ENCODE measurements at regions not wholly inside any gene's neighbourhood (a gene's known extent, or its start where the extent isn't known, plus 50 kb on each side); places are given as distances from the start of the nearest gene placed in this dataset.

DNA sequence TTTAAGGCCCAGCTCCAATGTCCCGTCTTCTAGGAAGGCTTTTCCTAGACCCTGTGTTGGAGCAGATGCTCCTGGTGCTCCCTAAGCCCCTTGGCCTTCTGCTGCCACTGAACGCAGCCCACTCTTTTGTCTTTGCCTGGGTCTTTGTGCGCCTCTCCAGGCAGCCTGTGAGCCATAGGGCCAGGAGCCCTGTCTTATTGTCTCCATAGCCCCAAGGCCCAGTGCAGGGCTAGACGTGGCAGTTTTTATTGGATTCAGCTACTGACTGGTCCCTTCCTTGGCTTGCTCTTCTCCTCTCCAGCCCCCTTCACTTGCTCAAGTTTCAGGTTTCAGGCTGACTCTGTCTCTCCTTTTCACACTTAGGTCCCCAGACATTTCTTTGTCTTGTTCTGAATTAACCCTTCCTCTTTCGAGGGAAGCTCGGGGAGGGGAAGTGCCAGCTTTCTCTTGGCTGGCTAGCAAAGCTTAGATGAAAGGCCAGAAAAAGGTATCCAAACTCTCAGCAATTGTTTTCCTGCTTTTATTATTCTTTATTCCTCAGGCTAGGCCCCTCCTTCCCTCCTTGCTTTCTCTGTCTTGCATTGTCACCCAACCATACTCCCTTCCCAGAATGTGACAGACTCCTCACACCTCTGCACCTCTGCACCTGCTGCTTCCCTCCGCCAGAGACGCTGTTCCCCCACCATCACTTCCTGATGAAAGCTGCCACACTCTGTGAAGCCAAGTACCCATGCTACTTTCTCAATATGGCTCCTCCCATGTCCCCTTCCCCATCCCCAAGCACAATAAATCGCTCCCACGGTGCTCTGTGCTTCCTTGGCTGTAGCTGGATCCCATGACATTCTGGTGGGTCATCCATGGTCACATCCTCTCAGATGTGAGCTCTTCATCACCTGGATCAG lies 101.6 kb upstream of the CPEB4 start:
- Histone ChIP-seq H4K20me1 (replicated peaks in 1 of 2; ENCODE audit: control insufficient read depth in 1 of 2, insufficient read depth in 2 of 2, low read length in 2 of 2) (no peaks in the 10 kb centered on the region), H3K18ac (ENCODE audit: extremely low read depth, low read length) (peak overlapping the region; percentile 43; the same call in 1 of the 2 replicates), H4K5ac (ENCODE audit: insufficient read length, low read depth, low read length) (no peak overlapping the region), H2BK15ac (ENCODE audit: low read length) (peak overlapping the region; percentile 1), H2BK120ac (replicated peaks; ENCODE audit: low read depth, low read length) (no peak overlapping the region), H3K4me1 (replicated peaks in 1 of 4; ENCODE audit: control insufficient read depth in 3 of 4, insufficient read depth in 4 of 4, low read length in 3 of 4) (peaks cover 0 to 6% (median 0%) of the 10 kb centered on the region in 4 experiments; a peak in 3 of 7 replicates), H3K79me1 (ENCODE audit: low read depth, low read length) (no peaks in the 10 kb centered on the region), H2AFZ (ENCODE audit: low read length) (peak overlapping the region; percentile 75; the same call in 1 of the 2 replicates), H3K27ac (ENCODE audit: low read depth, low read length) (no peak overlapping the region), H2BK20ac (ENCODE audit: low read length) (peak overlapping the region; percentile 17; the same call in 1 of the 2 replicates), H2BK12ac (ENCODE audit: low read depth, low read length) (peak overlapping the region; percentile 42; the same call in 1 of the 2 replicates), H3K4me2 (ENCODE audit: insufficient read depth in 1 of 2, low read depth in 2 of 2, low read length in 2 of 2) (no peak overlapping the region), H3K23me2 (ENCODE audit: low read depth, low read length) (no peaks in the 10 kb centered on the region), H4K8ac (ENCODE audit: extremely low read depth, insufficient read depth, low read length) (no peak overlapping the region), H3K79me2 (ENCODE audit: control insufficient read depth in 1 of 2, insufficient read depth in 2 of 2, low read length in 2 of 2) (no peaks in the 10 kb centered on the region), H3K23ac (ENCODE audit: insufficient read length) (no peak overlapping the region), H3K4ac (replicated peaks; ENCODE audit: insufficient read length, low read depth, low read length) (no peak overlapping the region), H3K27me3 (replicated peaks in 1 of 4; ENCODE audit: control insufficient read depth in 3 of 4, extremely low read depth in 1 of 4, insufficient read depth in 3 of 4, low read length in 3 of 4) (peaks cover 0 to 2% (median 0%) of the 10 kb centered on the region in 4 experiments; a peak in 1 of 7 replicates), H2BK5ac (ENCODE audit: low read depth, low read length) (0 out of 2 replicates have a peak overlapping the region, but pooled peaks have one; percentile 2), H3K4me3 (ENCODE audit: extremely low read depth in 1 of 4, insufficient read depth in 2 of 4, low read depth in 3 of 4, low read length in 4 of 4) (no peak overlapping the region), H3K9me3 (ENCODE audit: insufficient read depth in 2 of 2, low read depth in 1 of 2, low read length in 1 of 2) (no peaks in the 10 kb centered on the region), H3K14ac (ENCODE audit: insufficient read length) (no peak overlapping the region), H3K36me3 (ENCODE audit: control insufficient read depth in 2 of 4, insufficient read depth in 4 of 4, low read length in 3 of 4) (no peaks in the 10 kb centered on the region), H3K9ac (replicated peaks in 1 of 4; ENCODE audit: extremely low read depth in 1 of 4, low read depth in 3 of 4, low read length in 3 of 4) (no peak overlapping the region; a peak in 1 of 7 replicates), H4K91ac (replicated peaks; ENCODE audit: insufficient read length, low read length) (peak overlapping the region; percentile 32), H3K56ac (replicated peaks; ENCODE audit: insufficient read length, low read depth, low read length) (no peak overlapping the region), H2AK5ac (ENCODE audit: low read depth, low read length) (no peak overlapping the region)
- FAIRE-seq (no peak), DNase-seq (ENCODE audit: low read depth in 1 of 2, low spot score in 2 of 2) (no peak)
- ChIA-PET POLR2A (ENCODE audit: partially characterized antibody) (interaction anchor here (0.6 to 2.3 kb wide), 3 partner anchors 11 to 59 kb away, joined by 3 to 8 read pairs (median 4); no protein-coding TSS in a partner anchor), CTCF (ENCODE audit: partially characterized antibody) (interaction anchor here (0.6 to 3.9 kb wide), 30 partner anchors 8 to 531 kb away, joined by 3 to 24 read pairs (median 3); partner anchors contain the start of gene BOD1)
- WGBS, 2 experiments (ENCODE audit: extremely low coverage in 1 of 2, insufficient coverage in 1 of 2, insufficient read length in 1 of 2, insufficient replicate concordance in 2 of 2, low coverage in 1 of 2, low lambda C conversion rate in 2 of 2, missing lambda C conversion rate in 1 of 2) = 87% methylated on average over 10 of the region's 10 CpGs; no CpG with 5 or more reads in 1 of the 2 experiments
- TF ChIP-seq, protein P1, sequence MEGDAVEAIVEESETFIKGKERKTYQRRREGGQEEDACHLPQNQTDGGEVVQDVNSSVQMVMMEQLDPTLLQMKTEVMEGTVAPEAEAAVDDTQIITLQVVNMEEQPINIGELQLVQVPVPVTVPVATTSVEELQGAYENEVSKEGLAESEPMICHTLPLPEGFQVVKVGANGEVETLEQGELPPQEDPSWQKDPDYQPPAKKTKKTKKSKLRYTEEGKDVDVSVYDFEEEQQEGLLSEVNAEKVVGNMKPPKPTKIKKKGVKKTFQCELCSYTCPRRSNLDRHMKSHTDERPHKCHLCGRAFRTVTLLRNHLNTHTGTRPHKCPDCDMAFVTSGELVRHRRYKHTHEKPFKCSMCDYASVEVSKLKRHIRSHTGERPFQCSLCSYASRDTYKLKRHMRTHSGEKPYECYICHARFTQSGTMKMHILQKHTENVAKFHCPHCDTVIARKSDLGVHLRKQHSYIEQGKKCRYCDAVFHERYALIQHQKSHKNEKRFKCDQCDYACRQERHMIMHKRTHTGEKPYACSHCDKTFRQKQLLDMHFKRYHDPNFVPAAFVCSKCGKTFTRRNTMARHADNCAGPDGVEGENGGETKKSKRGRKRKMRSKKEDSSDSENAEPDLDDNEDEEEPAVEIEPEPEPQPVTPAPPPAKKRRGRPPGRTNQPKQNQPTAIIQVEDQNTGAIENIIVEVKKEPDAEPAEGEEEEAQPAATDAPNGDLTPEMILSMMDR (IDR thresholded peaks at IDR 0.05; ENCODE audit: control extremely low read depth in 1 of 3, insufficient read depth in 1 of 3, low read depth in 1 of 3, low read length in 3 of 3) = peak; percentile 25 to 68 (median 64); a peak in 3 of 4 replicates
- no peak for TF ChIP-seq JUND (IDR thresholded peaks at IDR 0.05; ENCODE audit: low read length)
- no peak for TF ChIP-seq CBX5 (IDR thresholded peaks at IDR 0.05; ENCODE audit: low read depth, low read length)
- TF ChIP-seq, protein P2, sequence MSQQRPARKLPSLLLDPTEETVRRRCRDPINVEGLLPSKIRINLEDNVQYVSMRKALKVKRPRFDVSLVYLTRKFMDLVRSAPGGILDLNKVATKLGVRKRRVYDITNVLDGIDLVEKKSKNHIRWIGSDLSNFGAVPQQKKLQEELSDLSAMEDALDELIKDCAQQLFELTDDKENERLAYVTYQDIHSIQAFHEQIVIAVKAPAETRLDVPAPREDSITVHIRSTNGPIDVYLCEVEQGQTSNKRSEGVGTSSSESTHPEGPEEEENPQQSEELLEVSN (IDR thresholded peaks at IDR 0.05) = peak; percentile 58
- TF ChIP-seq ZNF274 (IDR thresholded peaks at IDR 0.05; ENCODE audit: borderline replicate concordance, extremely low read depth, low read length) = no peak
- peak; percentile 41 to 55 for TF ChIP-seq RAD21 (IDR thresholded peaks at IDR 0.05 in 1 of 2, conservative IDR thresholded peaks at IDR 0.05 in 1 of 2; ENCODE audit: low read depth in 2 of 2, low read length in 2 of 2)
- TF ChIP-seq SP1 (IDR thresholded peaks at IDR 0.05; ENCODE audit: low read depth, low read length) = no peak
